HG02642 (cell line): ENCODE measurements at regions not wholly inside any gene's neighbourhood (a gene's known extent, or its start where the extent isn't known, plus 50 kb on each side); places are given as distances from the start of the nearest gene placed in this dataset.
"Not testable (repeated sequence)": the region's sequence is repeated elsewhere in the genome, so short reads cannot be mapped to it uniquely, and the experiment has no call there.

Experiments
- ATAC-seq: cut with Tn5 transposase; IDR thresholded peaks from one replicate; pipeline ENCODE4 v1.9.1; 2021; ENCODE audit warnings: mild to moderate bottlenecking; ENCODE audit not compliant: unreplicated experiment, poor library complexity

DNA sequence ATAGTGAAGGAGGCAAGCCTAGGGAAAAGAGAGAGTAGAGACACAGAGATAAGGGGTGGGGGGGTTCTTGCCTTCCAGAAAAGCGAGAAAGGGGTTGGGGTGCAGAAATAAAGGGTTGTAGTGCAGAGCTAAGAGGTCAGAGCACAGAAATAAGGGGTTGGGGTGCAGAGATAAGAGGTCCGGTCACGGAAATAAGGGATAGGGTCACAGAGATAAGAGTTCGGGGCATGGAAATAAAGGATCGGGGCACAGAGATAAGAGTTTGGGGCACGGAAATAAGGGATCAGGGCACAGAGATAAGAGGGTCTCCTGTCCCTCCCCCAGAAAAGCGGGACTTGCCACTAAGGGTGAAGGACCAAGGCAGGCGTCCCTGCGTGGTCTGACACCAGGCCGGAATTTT, 222.0 kb downstream of the OTOP1 start:
- ATAC-seq: not testable (repeated sequence)

DNA sequence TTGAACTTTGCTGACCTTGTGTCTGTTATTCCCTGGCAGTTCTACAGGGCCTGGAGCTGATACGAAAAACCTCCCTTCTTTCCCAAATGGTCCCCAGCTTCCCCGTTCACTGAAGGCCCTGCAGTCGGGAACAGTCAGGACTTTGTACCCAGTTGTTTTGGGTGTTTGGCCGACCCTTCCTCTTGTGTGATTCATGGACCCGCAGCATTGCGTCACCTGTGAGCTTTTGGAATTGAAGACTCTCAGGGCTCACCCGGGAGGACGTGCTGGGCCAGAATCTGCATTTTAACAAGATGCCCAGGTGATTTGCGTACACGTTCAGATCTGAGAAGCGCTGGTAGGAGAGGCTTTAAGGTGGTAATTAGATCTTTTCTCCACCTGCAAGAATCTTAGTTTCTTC, 220.4 kb downstream of the OTOP1 start:
- not testable (repeated sequence) for ATAC-seq

DNA sequence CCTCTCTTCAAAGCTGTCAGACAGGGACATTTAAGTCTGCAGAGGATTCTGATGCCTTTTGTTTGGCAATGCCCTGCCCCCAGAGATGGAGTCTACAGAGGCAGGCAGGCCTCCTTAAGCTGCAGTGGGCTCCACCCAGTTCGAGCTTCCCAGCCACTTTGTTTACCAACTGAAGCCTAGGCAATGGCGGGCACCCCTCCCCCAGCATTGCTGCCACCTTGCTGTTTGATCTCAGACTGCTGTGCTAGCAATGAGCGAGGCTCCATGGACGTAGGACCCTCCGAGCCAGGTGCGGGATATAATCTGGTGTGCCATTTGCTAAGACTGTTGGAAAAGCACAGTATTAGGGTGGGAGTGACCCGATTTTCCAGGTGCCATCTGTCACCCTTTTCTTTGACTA, 207.7 kb downstream of the OTOP1 start:
- ATAC-seq: not testable (repeated sequence)

DNA sequence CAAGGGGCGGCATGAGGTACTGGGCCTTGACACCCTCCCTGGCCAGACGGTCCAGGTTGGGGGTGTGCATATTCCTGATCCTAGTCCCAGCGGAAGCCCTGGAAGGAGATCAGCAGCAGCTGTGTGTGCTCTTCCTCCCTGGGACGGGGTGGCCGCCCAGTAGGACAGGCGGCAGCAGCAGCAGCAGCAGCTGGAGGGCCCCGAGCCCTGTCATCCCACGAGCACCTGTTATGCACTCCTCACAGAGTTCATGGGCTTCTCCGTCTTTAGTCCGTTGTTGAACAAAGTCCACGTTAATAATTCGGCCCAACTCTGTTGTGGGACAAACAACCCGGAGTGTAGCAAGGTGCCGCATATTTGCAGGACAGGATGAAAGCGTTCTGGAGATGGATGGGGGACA, 205.6 kb downstream of the OTOP1 start:
- not testable (repeated sequence) for ATAC-seq

DNA sequence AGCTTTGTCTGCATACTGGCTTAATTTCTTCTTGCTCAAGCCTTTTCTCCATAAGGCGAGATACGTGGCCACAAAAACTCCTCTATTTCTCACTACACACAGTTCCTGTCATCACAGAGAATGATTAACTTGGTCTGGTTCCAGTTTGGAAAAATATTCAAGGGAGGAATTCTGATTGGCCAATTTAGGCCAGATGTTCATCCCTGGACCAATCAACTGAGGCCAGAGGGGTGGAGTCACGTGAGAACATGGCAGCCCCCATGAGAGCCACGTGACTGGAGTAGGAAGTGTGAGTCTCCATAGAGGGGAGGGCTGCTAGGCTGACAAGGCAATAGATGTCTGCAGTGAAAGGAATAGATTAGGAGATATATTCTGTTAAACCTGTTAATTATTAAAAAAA, 200.0 kb downstream of the OTOP1 start:
- not testable (repeated sequence) for ATAC-seq

- not testable (repeated sequence) for ATAC-seq
These were observed 198.0 kb downstream of the OTOP1 start for GRCh38 chr4:4028752-4029151.

- not testable (repeated sequence) for ATAC-seq
These were observed 196.2 kb downstream of the OTOP1 start for GRCh38 chr4:4030509-4030908.

DNA sequence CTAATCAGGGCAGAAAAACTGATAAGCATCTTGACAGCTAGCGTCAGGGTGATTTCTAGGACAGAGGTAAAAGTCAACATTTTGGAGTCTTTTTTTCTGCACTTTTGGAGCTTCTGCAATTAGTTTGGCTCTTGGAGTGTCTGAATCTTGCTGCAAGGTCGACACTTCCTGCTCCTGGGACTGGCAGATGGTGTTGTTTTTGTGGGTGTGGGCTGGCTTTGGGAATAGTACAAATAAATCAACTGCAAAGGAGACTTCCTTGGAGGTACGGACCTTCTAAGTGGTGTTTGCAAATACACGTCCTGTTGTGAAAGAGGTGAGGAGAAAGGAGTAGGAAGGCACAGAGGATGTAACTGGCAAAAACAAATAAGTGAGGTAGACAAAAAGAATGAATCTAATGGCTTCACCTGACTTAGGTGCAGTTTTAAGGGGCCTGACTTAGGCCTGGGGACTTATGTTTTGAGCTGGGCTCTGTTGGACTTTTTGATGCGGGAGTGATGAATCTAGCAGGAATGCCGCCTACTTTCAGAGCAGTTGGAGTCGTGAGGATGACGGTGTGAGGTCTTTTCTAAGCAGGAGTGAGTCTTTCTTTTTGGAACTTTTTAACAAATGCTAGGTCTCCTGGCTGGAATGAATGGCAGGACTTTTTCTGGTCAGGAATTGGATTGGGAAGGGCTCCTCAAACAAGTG, 195.1 kb downstream of the OTOP1 start:
- not testable (repeated sequence) for ATAC-seq

DNA sequence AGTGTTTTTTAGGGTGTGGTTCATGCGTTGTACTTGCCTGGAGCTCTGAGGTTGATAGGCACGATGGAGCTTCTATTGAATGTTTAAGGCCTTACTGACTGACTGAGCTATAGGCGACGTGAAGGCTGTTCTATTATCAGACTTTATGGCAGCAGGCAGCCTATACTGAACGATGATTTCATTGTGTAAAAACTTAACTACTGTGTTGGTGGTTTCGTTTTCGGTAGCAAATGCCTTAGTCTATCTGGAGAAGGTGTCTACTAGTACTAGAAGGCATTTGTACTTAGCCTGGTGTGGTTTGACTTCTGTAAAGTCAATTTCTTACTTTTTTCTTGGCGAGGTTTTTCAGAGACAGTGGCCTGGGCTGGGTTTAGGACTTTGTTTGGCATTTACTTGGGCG, 194.4 kb downstream of the OTOP1 start:
- not testable (repeated sequence) for ATAC-seq

- ATAC-seq: not testable (repeated sequence)
These were observed 193.7 kb downstream of the OTOP1 start for GRCh38 chr4:4032801-4033605.

GRCh38 chr4:4037399-4038138, 189.2 kb downstream of the OTOP1 start:
- ATAC-seq: not testable (repeated sequence)

DNA sequence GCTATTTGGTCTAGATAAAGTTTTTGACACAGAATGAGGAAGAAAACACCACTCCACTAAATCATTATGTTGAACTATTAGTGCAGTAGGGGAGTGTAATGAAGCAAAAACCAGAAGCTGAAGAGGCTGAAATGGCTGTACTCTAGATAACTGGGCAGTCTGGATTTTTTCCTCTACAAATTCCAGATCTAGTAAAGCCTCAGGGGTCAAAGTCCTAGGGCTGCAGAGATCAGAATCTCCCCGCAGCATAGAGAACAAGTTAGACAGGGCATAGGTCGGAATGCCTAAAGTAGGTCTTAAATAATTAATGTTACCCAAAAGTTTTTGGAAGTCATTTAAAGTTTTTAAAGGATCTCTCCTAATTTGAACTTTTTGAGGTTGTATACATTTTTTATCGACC, 180.9 kb downstream of the OTOP1 start:
- ATAC-seq: not testable (repeated sequence)

DNA sequence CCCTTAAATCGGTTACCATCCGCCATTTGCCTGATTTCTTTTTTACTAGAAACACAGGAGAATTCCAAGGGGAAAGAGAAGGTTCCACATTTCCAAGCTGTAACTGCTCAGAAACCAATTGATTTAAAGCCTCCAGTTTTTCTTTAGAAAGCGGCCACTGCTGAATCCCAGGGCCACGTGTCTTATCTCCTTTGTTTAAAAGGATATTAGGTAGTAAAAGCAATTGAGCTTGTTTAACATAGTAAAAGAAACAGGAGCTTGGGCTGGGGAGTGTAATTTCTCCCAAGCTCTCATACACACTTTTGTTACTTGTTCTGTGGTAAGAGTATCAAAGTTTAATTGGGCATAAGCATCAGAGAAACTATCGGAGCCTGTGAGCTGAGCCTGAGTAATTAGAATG, 180.0 kb downstream of the OTOP1 start:
- not testable (repeated sequence) for ATAC-seq

- ATAC-seq: not testable (repeated sequence)
These were observed 179.5 kb downstream of the OTOP1 start for GRCh38 chr4:4047202-4047601.

DNA sequence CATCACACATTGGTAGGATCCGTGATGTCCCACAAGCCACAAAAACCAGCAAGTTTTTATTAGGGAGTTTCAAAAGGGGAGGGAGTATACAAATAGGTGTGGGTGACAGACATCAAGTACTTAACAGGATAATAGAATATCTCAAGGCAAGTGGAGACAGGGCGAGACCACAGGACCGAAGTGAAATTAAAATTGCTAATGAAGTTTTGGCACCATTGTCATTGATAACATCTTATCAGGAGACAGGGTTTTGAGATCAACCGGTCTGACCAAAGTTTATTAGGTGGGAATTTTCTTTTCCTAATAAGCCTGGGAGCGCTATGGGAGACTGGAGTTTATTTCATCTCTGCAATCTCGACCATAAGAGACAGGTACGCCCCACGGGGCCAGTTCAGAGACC, 178.5 kb downstream of the OTOP1 start:
- not testable (repeated sequence) for ATAC-seq

- not testable (repeated sequence) for ATAC-seq
These were observed 175.9 kb downstream of the OTOP1 start for GRCh38 chr4:4050781-4051180.

DNA sequence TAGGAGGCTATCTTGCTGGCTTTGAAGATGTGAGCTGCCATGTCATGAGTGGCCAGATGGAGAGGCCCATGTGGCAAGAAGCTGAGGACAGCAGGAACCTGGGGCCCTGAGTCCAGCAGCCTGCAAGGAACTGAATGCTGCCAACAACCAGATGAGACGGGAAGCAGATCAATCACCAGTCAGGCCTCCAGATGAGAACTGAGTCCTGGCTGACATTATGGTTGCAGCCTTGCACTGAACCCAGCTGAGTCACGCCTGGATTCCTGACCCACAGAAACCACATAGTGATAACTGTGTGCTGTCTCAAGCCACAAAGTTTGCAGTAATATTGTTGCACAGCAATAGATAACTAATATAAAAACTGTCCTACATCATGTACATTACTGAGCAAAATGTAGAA, 173.8 kb downstream of the OTOP1 start:
- not testable (repeated sequence) for ATAC-seq

DNA sequence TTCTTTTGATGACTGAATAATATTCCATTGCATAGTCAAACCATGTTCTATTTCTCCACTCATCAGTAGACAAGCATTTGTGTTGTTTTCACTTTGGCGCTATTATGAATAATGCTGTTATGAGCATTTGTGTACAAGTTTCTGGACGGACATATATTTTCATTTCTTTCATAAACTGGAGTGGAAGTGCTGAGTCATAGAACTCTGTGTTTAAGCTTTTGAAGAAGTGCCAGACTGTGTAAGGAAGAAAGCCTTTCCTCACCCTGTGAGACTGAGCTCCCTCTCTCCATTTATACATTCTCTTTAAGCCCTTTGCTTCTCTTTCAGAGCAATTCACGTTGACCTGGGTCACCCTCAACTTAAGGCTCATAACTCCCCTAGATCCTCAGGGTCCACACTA, 169.5 kb downstream of the OTOP1 start:
- ATAC-seq: not testable (repeated sequence)

DNA sequence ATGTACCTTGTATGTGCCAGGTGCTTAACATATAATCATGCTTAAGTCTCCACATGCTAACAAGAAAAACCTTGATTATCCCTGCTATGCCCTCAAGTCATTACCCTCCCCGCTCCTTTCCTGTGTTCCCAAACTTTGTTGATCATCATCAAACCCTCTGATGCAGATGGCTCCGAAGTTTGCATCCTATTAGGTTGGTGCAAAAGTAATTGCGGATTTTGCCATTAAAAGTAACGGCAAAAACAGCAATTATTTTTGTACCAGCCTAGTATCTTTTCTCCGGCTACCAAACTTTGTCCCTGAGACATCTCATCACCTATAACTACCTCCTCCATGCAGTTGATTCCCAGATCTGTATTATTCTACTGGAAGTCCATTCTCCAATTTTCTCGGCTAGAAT, 142.6 kb downstream of the OTOP1 start:
- ATAC-seq: not testable (repeated sequence)

DNA sequence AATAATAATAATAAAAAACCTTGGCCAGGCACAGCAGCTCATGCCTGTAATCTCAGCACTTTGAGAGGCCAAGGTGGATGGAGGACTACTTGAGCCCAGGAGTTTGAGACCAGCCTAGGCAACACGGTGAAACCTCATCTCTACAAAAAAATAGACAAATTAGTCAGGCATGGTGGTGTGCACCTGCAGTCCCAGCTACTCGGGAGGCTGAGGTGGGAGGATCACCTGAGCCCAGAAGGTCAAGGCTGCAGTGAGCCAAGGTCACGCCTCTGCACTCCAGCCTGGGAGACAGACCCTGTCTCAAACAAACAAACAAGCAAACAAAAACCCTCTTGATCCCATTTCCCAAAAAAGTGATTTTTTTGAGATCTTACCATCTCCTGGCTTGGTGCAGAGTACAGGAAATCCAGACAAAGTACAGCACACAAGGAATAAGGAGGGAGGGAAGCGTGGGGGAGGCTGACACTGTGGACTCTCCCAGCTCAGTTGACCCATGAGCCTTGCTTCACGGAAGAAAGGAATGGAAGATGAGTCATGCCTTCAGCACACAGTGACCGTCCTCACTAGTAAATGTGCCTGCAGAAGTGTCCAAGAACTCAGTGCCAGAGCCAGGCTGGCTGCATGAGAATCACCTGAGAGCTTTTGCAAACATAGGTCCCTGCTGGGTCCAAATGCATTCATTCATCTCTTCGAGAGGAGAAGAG, 136.9 kb downstream of the OTOP1 start:
- not testable (repeated sequence) for ATAC-seq
